ENCODE measurements at regions not wholly inside any gene's neighbourhood (a gene's known extent, or its start where the extent isn't known, plus 50 kb on each side); places are given as distances from the start of the nearest gene placed in this dataset.

DNA sequence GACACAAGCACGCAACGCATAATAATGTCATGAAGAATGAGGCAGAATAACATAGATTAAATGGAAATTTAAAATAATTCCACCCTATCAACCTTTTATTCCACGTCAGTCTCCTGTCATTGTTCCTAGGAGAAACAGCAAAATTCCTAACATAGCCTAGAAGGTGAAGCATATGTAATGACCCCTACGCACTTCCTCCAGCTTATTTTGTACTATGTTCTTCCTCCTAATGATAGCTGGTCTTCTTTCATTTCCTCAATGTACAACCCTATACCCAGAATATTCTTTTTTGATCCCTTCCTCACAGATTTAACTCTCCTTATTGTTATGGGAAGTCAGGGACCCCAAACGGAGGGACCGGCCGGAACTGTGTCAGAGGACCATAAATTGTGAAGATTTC is 122.0 kb upstream of the CARMIL1 start (continued):
- TF ChIP-seq BRD4 (CRISPR knock-in tag; IDR thresholded peaks at IDR 0.05) = no peak
- no peak for TF ChIP-seq ZNF776 (CRISPR knock-in tag; IDR thresholded peaks at IDR 0.05)
- TF ChIP-seq ZNF7 (CRISPR knock-in tag; IDR thresholded peaks at IDR 0.05) = no peak
- no peak for TF ChIP-seq KDM4B (CRISPR knock-in tag; IDR thresholded peaks at IDR 0.05)
- TF ChIP-seq U2AF2 (IDR thresholded peaks at IDR 0.05; ENCODE audit: low read depth, low read length) = no peak
- TF ChIP-seq, protein P1, sequence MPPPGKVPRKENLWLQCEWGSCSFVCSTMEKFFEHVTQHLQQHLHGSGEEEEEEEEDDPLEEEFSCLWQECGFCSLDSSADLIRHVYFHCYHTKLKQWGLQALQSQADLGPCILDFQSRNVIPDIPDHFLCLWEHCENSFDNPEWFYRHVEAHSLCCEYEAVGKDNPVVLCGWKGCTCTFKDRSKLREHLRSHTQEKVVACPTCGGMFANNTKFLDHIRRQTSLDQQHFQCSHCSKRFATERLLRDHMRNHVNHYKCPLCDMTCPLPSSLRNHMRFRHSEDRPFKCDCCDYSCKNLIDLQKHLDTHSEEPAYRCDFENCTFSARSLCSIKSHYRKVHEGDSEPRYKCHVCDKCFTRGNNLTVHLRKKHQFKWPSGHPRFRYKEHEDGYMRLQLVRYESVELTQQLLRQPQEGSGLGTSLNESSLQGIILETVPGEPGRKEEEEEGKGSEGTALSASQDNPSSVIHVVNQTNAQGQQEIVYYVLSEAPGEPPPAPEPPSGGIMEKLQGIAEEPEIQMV (CRISPR knock-in tag; IDR thresholded peaks at IDR 0.05; ENCODE audit: low read depth) = no peak
- TF ChIP-seq, protein P2, sequence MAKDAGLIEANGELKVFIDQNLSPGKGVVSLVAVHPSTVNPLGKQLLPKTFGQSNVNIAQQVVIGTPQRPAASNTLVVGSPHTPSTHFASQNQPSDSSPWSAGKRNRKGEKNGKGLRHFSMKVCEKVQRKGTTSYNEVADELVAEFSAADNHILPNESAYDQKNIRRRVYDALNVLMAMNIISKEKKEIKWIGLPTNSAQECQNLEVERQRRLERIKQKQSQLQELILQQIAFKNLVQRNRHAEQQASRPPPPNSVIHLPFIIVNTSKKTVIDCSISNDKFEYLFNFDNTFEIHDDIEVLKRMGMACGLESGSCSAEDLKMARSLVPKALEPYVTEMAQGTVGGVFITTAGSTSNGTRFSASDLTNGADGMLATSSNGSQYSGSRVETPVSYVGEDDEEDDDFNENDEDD (CRISPR knock-in tag; IDR thresholded peaks at IDR 0.05; ENCODE audit: borderline replicate concordance) = no peak
- TF ChIP-seq MATR3 (CRISPR knock-in tag; IDR thresholded peaks at IDR 0.05) = no peak
- TF ChIP-seq ZNF598 (CRISPR knock-in tag; IDR thresholded peaks at IDR 0.05; ENCODE audit: borderline replicate concordance) = no peak
- TF ChIP-seq, protein P3, sequence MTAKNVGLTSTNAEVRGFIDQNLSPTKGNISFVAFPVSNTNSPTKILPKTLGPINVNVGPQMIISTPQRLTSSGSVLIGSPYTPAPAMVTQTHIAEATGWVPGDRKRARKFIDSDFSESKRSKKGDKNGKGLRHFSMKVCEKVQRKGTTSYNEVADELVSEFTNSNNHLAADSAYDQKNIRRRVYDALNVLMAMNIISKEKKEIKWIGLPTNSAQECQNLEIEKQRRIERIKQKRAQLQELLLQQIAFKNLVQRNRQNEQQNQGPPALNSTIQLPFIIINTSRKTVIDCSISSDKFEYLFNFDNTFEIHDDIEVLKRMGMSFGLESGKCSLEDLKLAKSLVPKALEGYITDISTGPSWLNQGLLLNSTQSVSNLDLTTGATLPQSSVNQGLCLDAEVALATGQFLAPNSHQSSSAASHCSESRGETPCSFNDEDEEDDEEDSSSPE (CRISPR knock-in tag; IDR thresholded peaks at IDR 0.05) = no peak
- no peak for TF ChIP-seq KLF9 (CRISPR knock-in tag; IDR thresholded peaks at IDR 0.05; ENCODE audit: low read depth)

DNA sequence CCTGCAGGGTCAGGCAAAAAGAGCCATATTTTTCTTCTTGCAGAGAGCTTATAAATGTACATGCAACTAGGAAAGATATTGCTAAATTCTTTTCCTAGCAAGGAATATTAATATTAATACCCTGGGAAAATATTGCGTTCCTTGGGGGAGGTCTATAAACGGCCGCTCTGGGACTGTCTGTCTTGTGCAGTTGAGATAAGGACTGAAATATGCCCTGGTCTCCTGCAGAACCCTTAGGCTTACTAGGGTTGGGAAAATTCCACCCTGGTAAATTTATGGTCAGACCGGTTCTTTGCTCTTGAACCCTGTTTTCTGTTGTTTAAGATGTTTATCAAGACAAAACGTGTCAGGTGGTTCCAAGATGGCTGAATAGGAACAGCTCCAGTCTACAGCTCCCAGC is 121.3 kb upstream of the CARMIL1 start:
- ChIA-PET CTCF (ENCODE audit: low intra/inter-chr PET ratio, low total read pairs) (no interaction called here), POLR2A (no interaction called here)
- Histone ChIP-seq H3K4me3 (replicated peaks in 1 of 3; ENCODE audit: insufficient read depth in 1 of 3, low read depth in 2 of 3, low read length in 3 of 3) (no peak overlapping the region), H3K27ac (ENCODE audit: extremely low read length, insufficient read depth, low read length) (no peak overlapping the region), H2AFZ (ENCODE audit: low read length) (no peak overlapping the region), H3K27me3 (ENCODE audit: control insufficient read depth in 1 of 2, insufficient read depth in 2 of 2, low read length in 2 of 2) (no peaks in the 10 kb centered on the region), H3K4me2 (ENCODE audit: low read depth, low read length) (no peak overlapping the region), H4K20me1 (ENCODE audit: insufficient read depth, low read length) (no peaks in the 10 kb centered on the region), H3K9me3 (ENCODE audit: low read length) (peaks cover 20% of the 10 kb centered on the region), H3K36me3 (replicated peaks in 1 of 2; ENCODE audit: control insufficient read depth in 1 of 2, insufficient read depth in 2 of 2, low read length in 2 of 2) (no peaks in the 10 kb centered on the region), H3K9ac (ENCODE audit: insufficient read depth, low read depth, low read length) (no peak overlapping the region), H3K4me1 (ENCODE audit: insufficient read depth, low read length) (no peaks in the 10 kb centered on the region), H3K79me2 (ENCODE audit: insufficient read depth, low read length) (no peaks in the 10 kb centered on the region)
- 18% methylated on average over 5 of the region's 5 CpGs for WGBS (ENCODE audit: low lambda C conversion rate)
- ATAC-seq (no peak), FAIRE-seq (no peak), DNase-seq (ENCODE audit: low spot score) (no peak)
- intact Hi-C loops (cut with micrococcal nuclease; ENCODE audit: unreplicated experiment) = no loop called here
- no TSS peak for BruUV-seq (replicated peaks)
- in situ Hi-C loops (cut with HindIII; ENCODE audit: extremely low pct_ligation_motif_present, low pct_unique_long_range_greater_than_20kb) = no loop called here
- TF ChIP-seq, protein P4, sequence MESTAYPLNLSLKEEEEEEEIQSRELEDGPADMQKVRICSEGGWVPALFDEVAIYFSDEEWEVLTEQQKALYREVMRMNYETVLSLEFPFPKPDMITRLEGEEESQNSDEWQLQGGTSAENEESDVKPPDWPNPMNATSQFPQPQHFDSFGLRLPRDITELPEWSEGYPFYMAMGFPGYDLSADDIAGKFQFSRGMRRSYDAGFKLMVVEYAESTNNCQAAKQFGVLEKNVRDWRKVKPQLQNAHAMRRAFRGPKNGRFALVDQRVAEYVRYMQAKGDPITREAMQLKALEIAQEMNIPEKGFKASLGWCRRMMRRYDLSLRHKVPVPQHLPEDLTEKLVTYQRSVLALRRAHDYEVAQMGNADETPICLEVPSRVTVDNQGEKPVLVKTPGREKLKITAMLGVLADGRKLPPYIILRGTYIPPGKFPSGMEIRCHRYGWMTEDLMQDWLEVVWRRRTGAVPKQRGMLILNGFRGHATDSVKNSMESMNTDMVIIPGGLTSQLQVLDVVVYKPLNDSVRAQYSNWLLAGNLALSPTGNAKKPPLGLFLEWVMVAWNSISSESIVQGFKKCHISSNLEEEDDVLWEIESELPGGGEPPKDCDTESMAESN (CRISPR knock-in tag; conservative IDR thresholded peaks at IDR 0.05) = no peak
- TF ChIP-seq MIXL1 (CRISPR knock-in tag; IDR thresholded peaks at IDR 0.05) (no peak), ATF7-NPFF (CRISPR knock-in tag; IDR thresholded peaks at IDR 0.05; ENCODE audit: low read depth) (no peak), ZNF20 (CRISPR knock-in tag; IDR thresholded peaks at IDR 0.05) (no peak), ZKSCAN8 (CRISPR knock-in tag; IDR thresholded peaks at IDR 0.05; ENCODE audit: borderline replicate concordance) (no peak), ZNF383 (CRISPR knock-in tag; IDR thresholded peaks at IDR 0.05; ENCODE audit: borderline replicate concordance) (no peak), ZNF33A (CRISPR knock-in tag; IDR thresholded peaks at IDR 0.05; ENCODE audit: borderline replicate concordance) (no peak), ZNF510 (CRISPR knock-in tag; IDR thresholded peaks at IDR 0.05; ENCODE audit: low read depth) (no peak)
